HG03457 (cell line): ENCODE measurements at regions not wholly inside any gene's neighbourhood (a gene's known extent, or its start where the extent isn't known, plus 50 kb on each side); places are given as distances from the start of the nearest gene placed in this dataset.
"Not testable (repeated sequence)": the region's sequence is repeated elsewhere in the genome, so short reads cannot be mapped to it uniquely, and the experiment has no call there.

Experiments used
- ATAC-seq: cut with Tn5 transposase; IDR thresholded peaks from one replicate; pipeline ENCODE4 v1.9.1; 2021; ENCODE audit warnings: moderate number of reproducible peaks; ENCODE audit not compliant: unreplicated experiment

DNA sequence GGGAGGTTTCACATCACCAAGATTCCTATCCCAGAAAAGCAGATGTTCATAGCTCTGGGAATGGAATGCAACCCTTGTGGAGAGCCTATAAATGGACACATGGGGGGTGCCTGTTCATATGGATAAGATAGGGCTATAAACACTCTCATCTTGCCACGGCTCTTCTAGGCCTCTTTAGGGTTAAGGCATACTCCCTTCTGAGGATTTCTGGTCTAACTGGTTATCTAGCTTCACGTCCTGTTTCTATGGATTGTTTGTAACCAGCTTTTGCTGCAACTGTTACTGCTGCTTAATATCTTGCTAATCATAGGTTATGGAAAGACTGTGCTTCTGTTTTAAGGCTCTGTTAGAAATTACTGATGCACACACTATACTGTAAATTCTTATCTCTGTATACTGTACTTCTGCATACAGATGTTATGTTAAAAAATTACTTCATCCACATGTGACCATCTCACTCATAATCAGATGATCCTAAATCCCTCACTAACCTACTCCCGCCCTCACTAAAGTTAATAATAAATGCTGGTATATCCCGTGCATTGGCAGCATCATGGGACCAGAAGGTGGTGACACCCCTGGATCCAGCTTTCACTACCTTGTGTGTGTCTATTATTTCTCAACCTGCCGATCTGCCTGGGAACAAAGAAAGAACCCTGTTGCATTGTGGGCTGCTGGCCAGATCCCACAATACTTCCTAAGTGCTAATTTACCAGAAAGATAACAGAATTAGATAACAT is 68.7 kb downstream of the PRKAB2 start:
- ATAC-seq: not testable (repeated sequence)

DNA sequence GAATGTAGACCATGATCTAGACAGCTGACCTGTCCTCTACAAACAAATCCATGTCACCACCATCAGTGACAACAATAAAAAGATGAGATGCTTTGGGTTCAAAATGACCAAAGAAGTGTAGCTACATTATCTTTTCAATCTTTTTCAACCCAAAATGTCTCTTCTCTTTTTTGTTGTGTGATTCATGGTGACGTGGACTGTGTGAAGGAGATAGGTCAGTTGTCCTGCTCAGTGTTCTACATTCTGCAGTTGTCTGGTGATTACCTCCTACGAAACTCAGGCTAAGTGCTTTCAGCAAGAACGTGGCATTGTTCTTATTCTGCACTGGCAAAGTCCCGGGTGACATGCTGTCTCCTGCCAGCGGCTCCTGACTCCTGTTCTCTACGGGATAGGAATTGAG is 73.1 kb downstream of the PRKAB2 start:
- ATAC-seq: no peak

- not testable (repeated sequence) for ATAC-seq
These were observed 73.8 kb downstream of the PRKAB2 start for GRCh38 chr1:147098338-147098973.

GRCh38 chr1:147095691-147096090 is 76.6 kb downstream of the PRKAB2 start:
- ATAC-seq: no peak

DNA sequence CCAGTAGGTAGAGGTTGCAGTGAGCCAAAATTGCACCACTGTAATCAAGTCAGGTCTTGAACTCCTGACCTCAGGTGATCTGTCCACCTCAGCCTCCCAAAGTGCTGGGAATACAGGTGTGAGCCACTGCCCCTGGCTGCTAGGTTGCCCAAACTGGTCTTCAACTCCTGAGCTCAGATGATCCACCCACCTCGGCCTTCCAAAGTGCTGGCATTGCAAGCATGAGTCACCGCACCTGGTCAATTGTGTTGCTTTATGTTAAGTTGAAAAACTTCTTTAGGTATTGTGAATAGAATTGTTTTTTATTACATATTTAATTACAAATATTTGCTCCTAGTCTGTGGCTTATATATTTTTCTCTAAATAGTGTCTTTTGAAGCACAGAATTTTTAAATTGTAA is 80.5 kb downstream of the PRKAB2 start:
- ATAC-seq: no peak

GRCh38 chr1:147089457-147089856 is 82.8 kb downstream of the PRKAB2 start:
- ATAC-seq: no peak

DNA sequence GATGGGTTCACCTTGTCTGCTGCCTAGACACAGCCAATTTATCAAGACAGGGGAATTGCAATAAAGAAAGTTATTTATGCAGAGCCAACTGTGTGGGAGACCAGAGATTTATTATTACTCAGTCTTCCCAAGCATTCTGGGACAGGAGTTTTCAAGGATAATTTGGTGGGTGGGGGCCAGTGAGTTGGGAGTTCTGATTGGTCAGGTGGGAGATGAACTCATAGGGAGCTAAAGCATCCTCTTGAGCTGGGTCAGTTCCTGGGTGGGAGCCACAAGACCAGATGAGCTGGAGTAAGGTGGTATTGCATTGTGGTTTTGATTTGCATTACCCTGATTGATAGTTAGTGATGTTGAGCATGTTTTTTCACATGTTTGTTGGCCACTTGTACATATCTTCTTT is 86.1 kb downstream of the PRKAB2 start:
- ATAC-seq: no peak

DNA sequence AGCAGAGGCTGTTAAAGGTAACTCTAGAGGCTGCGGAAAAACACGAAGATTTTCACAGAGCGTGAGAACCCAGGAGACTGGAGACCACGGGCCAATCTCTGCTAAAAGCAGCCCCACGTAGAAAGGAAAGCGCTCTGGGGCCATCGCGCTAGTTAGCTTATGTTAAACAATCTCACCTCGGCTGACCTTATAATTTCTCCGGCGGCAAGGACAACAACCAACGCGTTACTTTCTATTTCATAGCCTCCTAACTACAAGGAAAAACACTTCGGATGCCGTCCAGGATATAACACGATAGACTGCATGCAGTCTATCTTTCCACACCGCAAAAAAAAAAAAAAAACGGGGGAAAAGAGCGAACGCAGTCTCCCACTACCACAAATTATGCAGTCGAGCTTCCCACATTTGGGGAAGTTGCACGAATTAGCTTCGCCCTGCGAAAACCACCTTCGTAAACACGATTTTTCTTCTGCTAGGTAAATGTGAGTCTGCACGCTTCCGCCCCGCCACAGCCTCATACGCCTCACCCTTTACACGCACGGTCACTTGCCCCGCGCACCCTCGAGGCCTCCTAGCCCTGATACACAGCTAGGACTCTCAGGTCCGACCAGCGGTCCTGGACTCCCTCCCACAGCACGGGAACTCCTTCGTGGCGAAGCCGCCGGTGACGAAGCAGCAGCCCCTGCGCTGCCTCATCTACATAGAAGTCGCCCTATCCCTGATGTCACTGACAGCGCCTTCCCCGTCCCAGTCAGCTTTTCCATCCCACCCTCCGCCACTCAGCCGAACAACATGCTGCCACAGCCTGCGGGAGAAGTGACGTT is 87.8 kb downstream of the PRKAB2 start:
- ATAC-seq: peak; percentile 59

GRCh38 chr1:147083919-147084272 is 88.4 kb downstream of the PRKAB2 start:
- no peak for ATAC-seq

- ATAC-seq: no peak
These were observed 91.4 kb downstream of the PRKAB2 start for GRCh38 chr1:147080671-147081394.

- ATAC-seq: no peak
These were observed 92.1 kb downstream of the PRKAB2 start for GRCh38 chr1:147080006-147080661.

- ATAC-seq: no peak
These were observed 92.8 kb downstream of the PRKAB2 start for GRCh38 chr1:147079400-147080005.

DNA sequence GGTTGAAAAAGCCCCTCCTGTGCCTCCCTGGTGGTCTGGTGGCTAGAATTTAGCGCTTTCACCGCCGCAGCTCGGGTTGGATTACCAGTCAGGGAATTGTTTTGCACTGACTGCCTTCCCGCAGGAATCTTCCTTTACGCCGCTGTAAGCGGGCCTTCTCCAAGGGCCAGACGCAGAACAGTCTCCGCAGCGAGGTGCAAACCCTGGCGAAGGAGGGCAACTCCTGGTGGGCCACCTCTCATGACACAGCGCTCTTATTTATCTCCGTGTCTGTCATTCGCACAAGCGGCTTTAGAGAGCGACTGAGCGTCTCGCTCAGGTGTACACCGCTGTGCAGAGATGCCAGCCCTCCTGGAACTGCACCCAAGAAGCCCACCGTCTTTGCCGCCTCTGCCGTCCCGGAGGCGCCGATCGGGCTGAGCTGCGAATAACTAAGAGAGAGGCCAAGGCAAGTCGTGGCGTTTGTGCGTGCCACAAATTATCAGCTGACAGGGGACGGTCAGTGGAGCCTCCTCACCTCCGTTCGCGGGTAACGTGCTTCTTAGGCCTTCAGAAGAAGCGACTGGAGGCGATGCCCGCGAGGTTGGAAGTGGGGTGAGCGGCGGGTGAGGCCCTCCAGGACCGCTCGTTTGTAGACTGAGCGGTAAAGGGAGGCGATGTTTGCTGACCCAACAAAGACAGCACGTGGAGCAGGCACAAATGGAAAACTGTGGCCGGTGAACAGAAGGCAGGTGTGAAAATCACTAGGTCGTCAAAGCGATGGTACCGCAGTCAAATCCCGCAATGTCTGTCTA is 93.5 kb downstream of the PRKAB2 start:
- ATAC-seq: no peak

GRCh38 chr1:147077936-147078605 is 94.2 kb downstream of the PRKAB2 start:
- no peak for ATAC-seq

DNA sequence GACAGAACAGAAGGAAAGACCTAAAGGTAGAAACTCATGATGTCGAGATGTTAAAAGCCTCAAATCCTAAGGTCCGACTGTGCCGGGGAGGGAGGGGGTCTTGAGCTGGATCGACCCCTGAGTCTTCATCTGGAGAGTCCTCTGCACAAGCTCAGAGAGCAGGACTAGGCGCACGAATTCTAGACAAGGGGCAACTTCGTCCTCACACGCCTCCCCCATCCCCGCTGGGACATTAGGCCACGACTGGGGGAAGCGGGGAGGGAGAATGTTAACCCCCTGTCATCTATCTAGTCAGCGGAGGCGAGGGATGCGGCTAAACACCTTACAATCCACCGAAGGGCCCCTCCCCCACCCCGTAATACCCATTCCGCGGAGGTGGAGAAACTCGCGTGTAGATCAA is 94.7 kb downstream of the PRKAB2 start:
- ATAC-seq: no peak

DNA sequence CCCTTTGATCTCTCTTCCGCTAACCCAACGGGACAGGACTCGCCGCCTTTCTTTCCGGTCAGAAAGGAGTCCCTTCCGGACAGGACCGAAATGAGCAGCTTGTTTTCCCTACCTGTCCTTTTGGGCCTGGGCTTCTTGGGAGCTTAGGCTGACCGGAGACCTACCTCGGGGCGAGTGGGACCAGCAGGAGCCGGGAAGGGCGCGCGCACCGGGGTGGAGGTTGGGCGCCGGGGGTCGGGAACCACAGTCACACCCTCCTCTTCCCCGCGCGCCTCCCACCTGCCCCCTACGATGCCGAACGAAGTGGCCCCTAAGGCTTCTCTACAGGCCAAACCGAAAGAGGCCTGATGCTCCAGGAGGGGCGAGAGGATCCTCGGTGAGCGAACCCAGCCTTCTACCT is 95.2 kb downstream of the PRKAB2 start:
- no peak for ATAC-seq

GRCh38 chr1:147076442-147076841 is 95.8 kb downstream of the PRKAB2 start:
- ATAC-seq: no peak

- ATAC-seq: no peak
These were observed 99.5 kb downstream of the PRKAB2 start for GRCh38 chr1:147072482-147073432.
